ENCODE measurements at regions not wholly inside any gene's neighbourhood (a gene's known extent, or its start where the extent isn't known, plus 50 kb on each side); places are given as distances from the start of the nearest gene placed in this dataset.

DNA sequence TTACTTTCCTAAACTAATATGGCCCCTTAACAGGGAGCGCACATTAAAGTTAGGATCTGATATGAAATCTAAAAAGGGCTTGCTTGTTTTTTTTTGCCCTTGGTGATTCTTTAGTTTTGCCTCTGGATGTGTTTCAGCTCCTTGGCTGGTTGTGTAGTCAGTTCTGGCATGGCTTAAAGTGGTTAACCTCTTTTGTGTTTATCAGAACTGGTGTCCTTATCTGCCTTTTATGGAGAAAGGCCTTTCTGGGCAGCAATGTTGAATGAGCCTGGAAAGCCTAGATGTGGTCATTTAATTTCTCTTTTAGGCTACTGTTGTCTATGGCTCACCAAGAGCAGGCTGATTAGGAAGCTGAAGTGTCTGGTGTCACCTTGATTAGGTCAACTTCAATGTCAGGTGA lies 254.5 kb upstream of the ROPN1 start:
- DNase-seq (ENCODE audit: low read depth), result no peak

DNA sequence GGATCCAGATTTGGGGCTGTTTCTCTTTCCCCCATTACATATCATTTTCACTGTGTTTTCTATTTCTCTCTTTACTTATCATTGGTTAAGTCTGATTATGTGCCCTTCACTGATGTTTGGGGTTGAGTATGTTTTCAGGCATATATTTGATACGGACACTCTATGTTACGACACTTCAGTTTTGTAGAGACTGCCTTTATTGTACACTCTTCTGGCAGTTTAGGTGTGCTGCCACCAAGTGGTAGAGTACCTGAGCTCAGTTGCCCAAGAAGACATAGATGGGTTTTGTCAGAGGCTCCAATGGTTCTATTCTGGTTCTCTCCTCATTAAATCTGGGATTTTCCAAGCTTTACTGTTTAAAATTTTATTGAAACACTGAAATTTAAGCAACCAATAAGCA lies 255.0 kb upstream of the ROPN1 start:
- no peak for DNase-seq (ENCODE audit: low read depth)

DNA sequence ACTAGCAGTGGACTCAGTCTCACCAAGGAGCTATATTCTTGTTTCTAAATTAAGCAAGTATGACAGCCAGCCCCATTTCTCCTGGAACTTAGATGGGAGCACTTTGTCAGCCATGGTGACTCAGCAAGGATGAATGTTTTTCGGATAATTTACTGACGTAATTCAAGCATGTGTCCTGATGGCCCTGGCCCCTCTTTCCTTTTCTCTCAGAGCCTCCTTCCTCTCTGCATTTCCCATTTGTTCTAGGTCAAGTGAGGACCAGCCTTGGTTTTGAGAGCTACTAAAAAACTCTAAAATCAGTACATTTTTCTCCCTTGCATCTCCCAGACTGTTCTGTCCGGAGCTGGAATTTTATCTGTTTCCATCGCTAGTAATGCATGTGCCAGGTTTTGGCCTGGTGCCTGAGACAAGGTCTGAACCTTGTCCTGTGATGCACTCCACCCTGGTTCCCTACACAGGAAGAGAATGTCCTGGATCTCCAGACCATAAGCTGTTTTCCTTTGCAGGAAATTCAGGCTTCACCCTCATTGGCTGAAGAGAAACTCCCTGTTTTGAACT lies 256.6 kb upstream of the ROPN1 start:
- no peak for DNase-seq (ENCODE audit: low read depth)

DNA sequence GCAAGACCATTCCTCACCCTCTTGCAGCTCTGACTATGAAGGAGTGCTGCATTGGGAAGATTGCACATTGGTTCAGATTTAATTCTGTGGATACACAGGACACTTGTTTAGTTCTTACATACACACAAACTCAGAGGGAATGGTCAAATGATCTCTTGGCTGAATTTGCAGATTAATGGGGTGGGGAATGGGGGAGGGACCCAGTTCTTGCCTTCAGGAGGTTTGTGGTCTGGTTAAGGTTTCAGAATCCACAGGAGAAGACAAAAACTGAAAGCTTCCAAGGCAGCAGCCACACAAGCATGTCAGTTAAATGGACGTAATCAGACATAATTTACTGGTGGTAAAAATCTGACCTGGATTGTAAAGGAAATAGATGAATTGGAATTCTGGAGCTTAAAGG lies 257.1 kb upstream of the ROPN1 start:
- no peak for DNase-seq (ENCODE audit: low read depth)

GRCh38 chr3:124250053-124250452 lies 258.1 kb upstream of the ROPN1 start:
- no peak for DNase-seq (ENCODE audit: low read depth)

GRCh38 chr3:124256156-124256555 lies 264.2 kb upstream of the ROPN1 start:
- DNase-seq (ENCODE audit: low read depth), result no peak

DNA sequence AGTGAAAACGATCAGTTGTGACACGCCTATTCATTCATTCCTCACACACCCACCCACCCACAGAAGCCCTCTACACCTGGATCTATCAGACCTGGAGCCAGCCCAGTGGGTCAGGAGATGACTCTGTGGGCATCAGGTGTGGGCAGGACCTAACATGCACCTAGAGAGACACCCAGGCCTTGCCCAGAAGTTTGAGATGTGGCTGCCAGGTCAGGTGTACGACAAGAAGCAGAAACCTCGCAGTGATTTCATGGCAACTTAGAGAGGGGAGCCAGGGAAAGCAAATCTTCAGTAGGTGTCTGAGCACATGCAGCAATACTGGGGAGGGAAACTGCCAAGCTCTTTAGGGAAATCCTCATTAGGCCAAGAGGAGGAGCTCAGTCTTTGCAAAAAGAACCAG lies 264.7 kb upstream of the ROPN1 start:
- no peak for DNase-seq (ENCODE audit: low read depth)

GRCh38 chr3:124257336-124257864 lies 265.5 kb upstream of the ROPN1 start:
- DNase-seq (ENCODE audit: low read depth), result no peak

- no peak for DNase-seq (ENCODE audit: low read depth)
Measured at GRCh38 chr3:124258057-124258500, 266.2 kb upstream of the ROPN1 start.

DNA sequence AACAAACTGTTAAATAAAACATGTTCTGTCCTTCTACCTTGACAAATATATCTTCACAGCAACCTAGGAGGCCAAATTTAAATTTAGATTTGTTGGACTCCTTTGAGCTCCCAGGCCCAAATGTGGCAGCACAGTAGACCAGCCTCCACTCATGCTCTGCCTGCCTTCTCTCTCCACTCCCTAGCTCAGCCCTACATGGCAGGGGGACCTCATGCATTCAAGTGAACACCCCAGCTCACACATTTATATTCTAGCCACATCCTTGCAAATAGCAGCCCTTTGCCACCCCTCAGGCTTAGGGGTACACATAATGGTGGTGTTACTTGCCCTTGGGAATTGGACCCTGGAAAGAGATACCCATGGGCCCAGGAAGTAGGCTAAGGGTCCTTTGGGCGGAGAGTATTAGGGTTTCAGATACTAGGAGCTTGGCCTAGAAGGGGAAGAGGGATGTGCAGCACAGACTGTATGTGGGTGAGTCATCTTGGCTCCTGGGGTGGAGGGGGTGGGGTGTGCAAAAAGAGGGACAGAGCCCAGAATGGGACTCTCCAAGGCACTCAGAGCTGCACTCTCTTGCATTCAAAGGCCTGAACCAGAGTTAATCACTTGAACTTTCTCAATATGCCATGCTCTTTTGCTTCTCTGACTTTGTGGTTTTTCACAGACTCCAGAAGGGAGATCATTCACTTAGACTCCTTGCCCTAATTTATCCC lies 268.4 kb upstream of the ROPN1 start:
- DNase-seq (ENCODE audit: low read depth), result no peak

DNA sequence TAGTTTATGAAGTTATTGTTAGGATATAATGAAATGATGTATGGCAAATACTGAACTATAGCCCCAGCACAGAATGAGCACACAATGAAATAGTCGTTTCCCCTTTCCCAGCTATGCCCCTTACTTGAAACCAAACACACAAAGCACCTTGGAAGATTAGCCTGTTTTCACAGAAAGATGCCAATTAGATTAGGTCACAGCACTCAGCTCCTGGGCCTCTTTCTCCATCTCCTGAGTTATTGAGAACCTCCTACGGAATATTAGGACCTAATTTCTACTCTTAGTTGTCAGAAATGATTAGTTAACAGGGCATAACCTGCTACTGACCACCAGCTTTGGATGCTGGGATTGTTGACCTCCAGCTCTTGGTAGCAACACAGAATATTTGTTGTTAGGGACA lies 269.4 kb upstream of the ROPN1 start:
- DNase-seq (ENCODE audit: low read depth), result no peak

- no peak for DNase-seq (ENCODE audit: low read depth)
Measured at GRCh38 chr3:124263168-124263567, 271.2 kb upstream of the ROPN1 start.

- no peak for DNase-seq (ENCODE audit: low read depth)
Measured at GRCh38 chr3:124264346-124264745, 272.4 kb upstream of the ROPN1 start.

GRCh38 chr3:124266487-124266886 lies 274.6 kb upstream of the ROPN1 start:
- no peak for DNase-seq (ENCODE audit: low read depth)

DNA sequence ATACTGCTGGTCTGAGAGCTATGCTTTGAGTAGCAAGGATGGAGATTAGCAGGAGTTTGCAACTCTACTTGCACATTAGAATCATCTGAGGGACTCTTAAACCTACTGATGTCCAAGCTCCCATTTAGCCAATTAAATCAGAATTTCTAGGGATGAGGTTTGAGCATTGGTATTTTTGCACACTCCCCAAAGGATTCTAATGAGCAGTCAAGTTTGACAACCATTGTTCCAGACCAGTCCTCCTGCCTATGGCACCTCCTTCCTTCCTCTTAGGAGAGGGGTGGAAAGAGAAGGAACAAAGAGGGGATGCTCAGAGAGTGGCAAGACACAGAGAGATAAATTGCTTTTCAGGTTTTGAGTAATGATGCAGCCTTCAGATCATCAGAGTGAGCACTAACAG lies 275.5 kb upstream of the ROPN1 start:
- DNase-seq (ENCODE audit: low read depth), result no peak

DNA sequence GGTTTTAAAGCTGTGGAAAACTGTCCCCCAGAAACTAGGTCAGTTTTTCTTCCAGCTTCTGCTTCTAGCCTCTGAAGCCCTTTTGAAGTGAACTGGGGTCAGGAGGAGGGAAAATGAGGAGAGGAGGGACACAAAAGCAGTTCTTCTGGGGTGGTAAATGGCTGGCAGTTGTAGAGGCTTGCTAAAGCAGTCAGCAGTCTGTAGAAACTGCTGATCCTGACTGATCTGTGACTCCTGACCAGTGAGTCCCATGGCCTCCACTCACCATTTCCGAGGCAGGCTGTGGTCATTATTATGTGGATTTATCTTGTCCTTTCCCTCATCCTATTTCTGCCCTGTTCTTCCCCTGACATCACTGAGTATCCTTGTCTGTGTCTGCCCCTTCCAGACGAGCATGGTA lies 276.4 kb upstream of the ROPN1 start:
- DNase-seq (ENCODE audit: low read depth), result no peak

DNA sequence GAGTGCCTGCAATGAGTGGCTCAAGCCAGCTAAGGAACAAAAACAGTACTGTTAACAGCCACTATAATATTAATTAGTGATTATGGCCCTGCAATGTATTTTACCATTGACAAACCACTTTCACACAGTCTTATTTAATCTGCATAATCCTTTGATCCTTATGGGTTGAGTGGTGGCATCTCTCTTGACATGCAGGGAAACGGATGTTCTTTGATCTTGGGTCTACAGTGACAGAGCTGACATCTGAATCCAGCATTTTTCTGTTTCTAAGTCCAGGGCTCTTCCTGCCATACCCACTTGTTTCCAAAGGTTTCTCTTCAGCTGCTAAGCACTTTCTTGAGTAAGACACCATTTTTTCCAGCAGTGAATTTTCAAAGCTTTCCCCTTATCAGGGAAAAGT lies 277.7 kb upstream of the ROPN1 start:
- no peak for DNase-seq (ENCODE audit: low read depth)

DNA sequence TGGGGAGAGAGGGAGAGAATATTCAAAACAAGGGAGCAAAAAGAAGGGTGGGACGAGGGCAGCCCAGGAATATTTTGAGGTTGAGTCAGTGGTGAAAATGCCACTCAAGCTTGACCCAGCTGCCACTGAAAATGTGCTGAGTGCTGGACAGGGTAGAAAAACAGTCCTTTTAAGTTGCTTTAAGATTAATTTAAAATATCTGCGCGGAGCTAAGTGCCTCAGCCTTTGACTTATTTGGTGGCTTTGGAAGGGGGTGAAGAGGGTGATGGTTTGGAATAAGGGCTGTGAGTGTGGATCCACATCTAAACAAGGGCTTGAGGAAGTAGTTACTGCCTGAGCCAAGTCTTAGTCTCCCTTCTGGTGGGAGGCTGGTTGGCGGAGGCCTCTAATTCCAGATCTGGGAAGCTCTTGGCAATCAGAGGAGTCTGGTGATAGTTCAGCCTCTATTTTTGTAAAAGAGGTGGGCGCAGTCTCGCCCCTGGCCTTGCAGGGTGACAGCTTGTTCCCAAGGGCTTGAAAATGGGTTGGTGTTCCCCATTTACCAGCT lies 280.8 kb upstream of the ROPN1 start:
- DNase-seq (ENCODE audit: low read depth), result no peak

DNA sequence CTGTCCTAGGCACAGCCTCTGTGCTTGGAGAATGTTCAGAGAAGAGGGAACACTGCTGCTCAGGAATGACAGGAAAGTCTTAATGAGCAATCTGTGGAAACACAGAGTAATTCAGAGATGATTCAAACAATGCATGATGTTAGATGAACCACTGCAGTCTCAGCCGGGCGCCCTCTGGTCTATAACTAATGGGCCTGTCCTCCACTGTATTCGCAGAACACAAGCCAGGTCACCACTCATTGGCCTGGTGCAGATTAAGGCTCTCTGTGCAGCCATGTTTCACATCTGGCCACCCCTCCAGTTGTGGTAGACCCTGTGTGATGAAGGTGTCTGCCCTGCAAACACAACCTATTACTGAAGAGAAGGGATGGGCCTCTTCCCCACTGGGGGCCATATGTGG lies 281.7 kb upstream of the ROPN1 start:
- DNase-seq (ENCODE audit: low read depth), result no peak

- DNase-seq (ENCODE audit: low read depth), result no peak
Measured at GRCh38 chr3:124274051-124274450, 282.1 kb upstream of the ROPN1 start.

- DNase-seq (ENCODE audit: low read depth), result no peak
Measured at GRCh38 chr3:124275412-124275811, 283.5 kb upstream of the ROPN1 start.

GRCh38 chr3:124276133-124276532 lies 284.2 kb upstream of the ROPN1 start:
- no peak for DNase-seq (ENCODE audit: low read depth)

- DNase-seq (ENCODE audit: low read depth), result no peak
Measured at GRCh38 chr3:124276539-124277143, 284.7 kb upstream of the ROPN1 start.
